GM18505 (cell line): ENCODE measurements at regions not wholly inside any gene's neighbourhood (a gene's known extent, or its start where the extent isn't known, plus 50 kb on each side); places are given as distances from the start of the nearest gene placed in this dataset.

Source experiments
- ATAC-seq: cut with Tn5 transposase; IDR thresholded peaks from one replicate; pipeline ENCODE4 v1.9.1; 2021; ENCODE audit not compliant: unreplicated experiment
- POLR2A ChIP-seq: IDR thresholded peaks from 4 replicates; pipeline ENCODE4 v1.6.1; 2011; ENCODE audit warnings: borderline replicate concordance; ENCODE audit not compliant: insufficient read depth, insufficient read length; ENCODE audit errors: extremely low read depth

DNA sequence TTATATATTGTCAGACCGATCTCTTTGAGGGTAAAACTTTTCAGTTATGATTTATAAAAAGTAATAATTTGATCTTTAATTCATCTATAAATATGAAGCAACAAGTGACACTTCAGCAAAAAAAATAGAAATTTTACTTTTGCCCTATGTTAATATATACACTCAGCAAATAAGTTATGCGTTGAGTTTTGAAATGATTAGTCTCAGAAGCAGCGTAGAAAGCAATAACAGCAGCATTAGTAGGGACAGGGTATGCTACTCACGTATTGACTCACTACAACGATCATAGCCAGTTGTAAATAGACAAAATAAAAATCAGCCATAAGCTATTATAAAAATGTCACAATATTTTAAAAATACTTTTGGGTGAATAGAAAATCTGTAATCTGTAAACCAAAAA lies 1229.2 kb downstream of the ADGRL3 start:
- no peak for ATAC-seq

DNA sequence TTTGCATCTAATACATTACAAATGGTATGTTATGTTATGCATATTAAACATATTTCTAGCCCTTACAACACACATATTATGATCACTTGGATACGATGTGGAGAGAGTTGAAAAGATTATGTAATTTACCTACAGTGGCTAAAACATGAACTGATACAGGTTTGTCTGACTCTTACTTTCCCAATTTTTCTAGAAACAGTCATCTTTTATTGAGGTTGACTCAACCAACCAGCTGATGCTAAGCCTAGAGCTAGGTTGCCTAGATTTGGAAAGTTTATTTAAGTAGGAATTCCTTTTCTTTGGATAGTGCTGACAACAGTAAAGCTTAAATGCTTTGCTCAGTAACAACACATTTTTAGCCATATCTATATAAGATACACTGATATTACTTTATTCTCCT lies 1215.1 kb downstream of the ADGRL3 start:
- ATAC-seq, result no peak
- TF ChIP-seq POLR2A, result no peak

More for the DNA sequence above, 1229.2 kb downstream of the ADGRL3 start:
- no peak for TF ChIP-seq POLR2A

GRCh38 chr4:62414563-62414962 lies 1214.4 kb downstream of the ADGRL3 start:
- no peak for ATAC-seq
- TF ChIP-seq POLR2A, result no peak

DNA sequence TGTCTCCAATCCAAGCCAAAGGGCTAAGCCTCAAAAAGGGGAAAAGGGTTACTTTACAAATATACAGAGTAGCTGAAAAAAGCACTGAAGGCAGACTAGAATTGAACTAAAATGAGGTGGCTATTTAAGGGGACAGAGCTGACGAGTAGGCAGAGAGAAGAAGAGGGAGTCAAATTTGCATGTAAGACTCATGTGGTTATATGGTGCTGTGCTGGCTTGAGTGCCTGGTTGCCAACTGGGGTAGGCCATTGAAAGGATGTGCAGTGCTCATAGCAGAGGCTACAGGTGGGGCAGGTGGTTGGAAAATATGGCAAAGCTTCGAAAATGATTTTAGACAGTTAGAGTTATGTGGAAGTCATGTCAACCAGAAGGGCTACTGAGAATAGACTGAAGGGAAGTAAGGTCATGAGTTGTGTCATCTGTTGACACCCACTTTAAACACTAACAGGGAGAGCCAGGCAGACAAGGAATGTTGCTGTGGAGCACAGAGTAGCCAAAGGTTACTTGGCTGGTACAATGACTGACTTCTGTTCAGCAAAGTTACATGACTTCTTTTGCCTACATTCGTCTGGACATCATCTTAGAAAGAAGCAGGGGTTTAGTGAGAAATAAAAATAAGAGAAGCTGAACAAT lies 1210.4 kb downstream of the ADGRL3 start:
- no peak for ATAC-seq
- TF ChIP-seq POLR2A, result no peak

- no peak for TF ChIP-seq POLR2A
- no peak for ATAC-seq
These were observed 1208.3 kb downstream of the ADGRL3 start for GRCh38 chr4:62408454-62408853.

- ATAC-seq, result no peak
- TF ChIP-seq POLR2A, result no peak
These were observed 1207.4 kb downstream of the ADGRL3 start for GRCh38 chr4:62407534-62407933.

GRCh38 chr4:62402088-62402806 lies 1202.1 kb downstream of the ADGRL3 start:
- ATAC-seq, result no peak
- no peak for TF ChIP-seq POLR2A

- no peak for TF ChIP-seq POLR2A
- ATAC-seq, result no peak
These were observed 1199.1 kb downstream of the ADGRL3 start for GRCh38 chr4:62399242-62399641.

GRCh38 chr4:62398318-62398717 lies 1198.2 kb downstream of the ADGRL3 start:
- TF ChIP-seq POLR2A, result no peak

DNA sequence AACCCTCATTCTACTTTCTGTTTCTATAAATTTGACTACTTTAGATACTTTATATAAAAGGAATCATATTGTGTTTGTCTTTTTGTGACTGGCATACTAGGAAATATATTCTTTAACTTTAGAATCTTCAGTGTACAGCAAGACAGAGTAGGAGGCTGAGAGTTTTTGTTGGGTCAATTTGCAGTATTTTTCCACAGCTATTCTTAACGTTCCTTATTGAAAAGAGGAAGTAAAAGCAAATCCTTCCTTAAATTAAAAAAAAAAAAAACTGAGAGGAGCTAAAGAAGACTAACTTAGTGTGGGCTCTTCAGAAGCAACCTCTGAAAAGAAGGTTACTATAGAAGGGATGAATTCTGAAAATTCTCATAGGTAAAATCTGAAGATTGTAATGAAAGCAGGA lies 1194.6 kb downstream of the ADGRL3 start:
- TF ChIP-seq POLR2A, result no peak
- no peak for ATAC-seq

More at GRCh38 chr4:62398318-62398717, 1198.2 kb downstream of the ADGRL3 start:
- no peak for ATAC-seq

DNA sequence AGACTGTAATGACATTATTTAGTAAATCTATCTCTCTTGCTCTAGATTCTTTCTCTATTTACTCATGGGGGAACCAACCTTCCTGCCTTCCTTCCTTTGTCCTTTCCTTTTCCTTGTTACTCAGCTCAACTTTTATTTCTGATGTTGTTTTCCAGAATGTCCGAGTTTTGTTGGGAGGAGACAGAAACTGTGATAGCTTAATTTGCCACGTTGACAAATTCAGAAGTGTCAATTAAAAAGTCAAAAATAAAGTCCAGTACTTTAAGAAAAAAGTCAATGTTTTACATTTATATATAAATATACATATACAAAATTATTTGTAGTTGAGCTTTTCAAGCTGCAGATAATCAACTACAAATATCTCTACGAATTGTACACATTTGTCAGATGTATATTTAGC lies 1187.7 kb downstream of the ADGRL3 start:
- TF ChIP-seq POLR2A, result no peak
- ATAC-seq, result no peak

DNA sequence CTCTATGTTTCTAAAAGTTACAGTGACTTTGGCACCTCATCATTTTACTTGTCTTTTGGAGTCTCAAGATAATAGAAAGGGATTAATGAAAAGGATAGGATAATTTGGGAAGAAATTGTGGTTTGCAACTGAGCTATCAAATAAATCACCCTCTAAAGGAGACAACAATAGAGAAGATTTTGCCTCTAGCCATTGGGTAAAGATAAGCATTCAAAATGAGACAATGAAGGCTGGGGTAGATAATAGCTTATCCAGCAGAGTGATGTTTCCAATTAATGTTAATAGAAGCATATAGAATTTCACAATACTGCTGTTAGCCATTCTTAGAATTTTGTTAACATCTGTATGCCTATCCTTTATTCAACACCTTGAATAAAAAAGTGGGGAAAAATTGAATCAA lies 1177.6 kb downstream of the ADGRL3 start:
- no peak for TF ChIP-seq POLR2A
- ATAC-seq, result no peak

- TF ChIP-seq POLR2A, result no peak
These were observed 1177.1 kb downstream of the ADGRL3 start for GRCh38 chr4:62377245-62377644.

GRCh38 chr4:62366939-62367338 lies 1166.8 kb downstream of the ADGRL3 start:
- no peak for TF ChIP-seq POLR2A
- ATAC-seq, result no peak

More at GRCh38 chr4:62377245-62377644, 1177.1 kb downstream of the ADGRL3 start:
- ATAC-seq, result no peak
